HG02943 (cell line): ENCODE measurements at regions not wholly inside any gene's neighbourhood (a gene's known extent, or its start where the extent isn't known, plus 50 kb on each side); places are given as distances from the start of the nearest gene placed in this dataset.
"Not testable (repeated sequence)": the region's sequence is repeated elsewhere in the genome, so short reads cannot be mapped to it uniquely, and the experiment has no call there.

ENCODE experiments used
- ATAC-seq: cut with Tn5 transposase; IDR thresholded peaks from one replicate; pipeline ENCODE4 v1.9.1; 2021; ENCODE audit warnings: mild to moderate bottlenecking, low read depth, moderate library complexity; ENCODE audit not compliant: unreplicated experiment

GRCh38 chr1:178674559-178674958 lies 50.5 kb upstream of the RALGPS2 start:
- not testable (repeated sequence) for ATAC-seq
